Motor neuron (in vitro differentiated cells): ENCODE measurements at regions not wholly inside any gene's neighbourhood (a gene's known extent, or its start where the extent isn't known, plus 50 kb on each side); places are given as distances from the start of the nearest gene placed in this dataset.

Source experiments
- ATAC-seq, 8 experiments: fragments of 200-7000 bp; cut with Tn5 transposase; replicated peaks in 6 of 8; 2 replicates each; pipeline ENCODE4 v1.8.0; 2021; ENCODE audit warnings: mild to moderate bottlenecking in 8 of 8, moderate library complexity in 8 of 8
- H3K27ac ChIP-seq, 2 donors: fragments of 250-450 bp; sonication (Bioruptor Pico); 2 replicates each; pipeline ENCODE4 v1.9.0; 2021; ENCODE audit warnings: antibody characterized with exemption in 2 of 2, mild to moderate bottlenecking in 2 of 2, moderate library complexity in 1 of 2
- H3K4me1 ChIP-seq, 2 donors: fragments of 250-450 bp; sonication (Bioruptor Pico); replicated peaks in 1 of 2; 2 replicates each; pipeline ENCODE4 v1.6.1; 2021; ENCODE audit warnings: antibody characterized with exemption in 2 of 2, mild to moderate bottlenecking in 2 of 2, moderate library complexity in 1 of 2
- H3K4me3 ChIP-seq, 5 donors: fragments of 250-450 bp; sonication (Bioruptor Pico); 2 replicates each; pipeline ENCODE4 v1.9.0; 2021; ENCODE audit warnings: antibody characterized with exemption in 5 of 5, mild to moderate bottlenecking in 5 of 5, moderate library complexity in 4 of 5
- WGBS, 10 experiments: fragments of 450-650 bp; shearing (Covaris generic); methylation state at CpG; one replicate each; pipeline ENCODE4 v1.0.0; 2022; 5-methylcytosine and 5-hydroxymethylcytosine counted together
- in situ Hi-C, 9 experiments: fragments of 400-800 bp; cut with MboI; loops; one replicate each; pipeline ENCODE4 v1.15.0; 2021; ENCODE audit warnings: low sequenced_read_pairs in 9 of 9, low pct_unique_long_range_greater_than_20kb in 2 of 9; ENCODE audit not compliant: unreplicated experiment in 9 of 9

DNA sequence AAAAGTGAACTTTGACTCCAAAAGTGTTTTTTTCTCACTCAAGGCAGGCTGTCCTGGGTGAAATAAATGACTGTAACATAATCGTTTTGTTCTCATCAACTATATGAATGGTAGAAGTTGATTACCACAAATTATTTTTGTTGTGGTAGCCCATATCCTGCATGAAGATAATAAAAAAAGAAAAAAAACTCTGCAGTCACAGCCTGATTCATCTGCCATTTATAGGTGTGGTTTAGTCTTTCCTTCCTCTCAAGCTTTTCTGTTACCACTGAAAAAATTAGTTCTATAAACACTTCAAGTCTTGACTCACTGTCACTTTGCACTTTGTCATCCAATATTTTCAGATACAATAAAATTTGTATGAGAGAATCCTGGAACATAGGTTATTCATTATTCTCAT, 522.0 kb downstream of the PLCL1 start:
- in situ Hi-C loops: no loop called here
- Histone ChIP-seq H3K27ac (no peak overlapping the region), H3K4me3 (no peak overlapping the region), H3K4me1 (no peaks in the 10 kb centered on the region)
- WGBS, 10 experiments: 31 to 100% (median 60%) methylated on average over 1 of the region's 1 CpG; no CpG with 5 or more reads in 3 of the 10 experiments
- ATAC-seq: no peak

DNA sequence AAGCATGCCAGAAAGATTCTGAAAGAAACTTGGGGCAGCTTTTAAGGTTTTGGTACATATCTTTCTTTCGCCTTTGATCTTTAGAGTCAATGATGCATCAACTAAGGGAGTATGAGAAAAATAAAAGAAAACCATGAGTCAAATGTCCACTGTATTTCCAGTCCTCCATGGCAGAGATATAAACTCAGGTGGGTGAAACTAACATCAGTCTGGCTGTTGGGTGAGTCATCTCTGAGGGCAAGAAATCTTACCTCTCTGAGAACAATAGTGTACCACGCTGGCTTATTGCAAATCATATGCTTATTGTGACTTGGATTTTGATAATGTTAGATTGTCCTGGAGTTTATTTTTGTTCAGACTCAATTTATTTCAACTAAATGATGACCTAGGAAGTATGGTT, 521.0 kb downstream of the PLCL1 start:
- H3K27ac ChIP-seq: no peak overlapping the region
- in situ Hi-C loops: no loop called here
- ATAC-seq: no peak
- WGBS, 10 experiments: 86 to 100% (median 100%) methylated on average over 1 to 2 of the region's 2 CpGs; no CpG with 5 or more reads in 1 of the 10 experiments
- H3K4me1 ChIP-seq: no peaks in the 10 kb centered on the region
- no peak overlapping the region for H3K4me3 ChIP-seq

DNA sequence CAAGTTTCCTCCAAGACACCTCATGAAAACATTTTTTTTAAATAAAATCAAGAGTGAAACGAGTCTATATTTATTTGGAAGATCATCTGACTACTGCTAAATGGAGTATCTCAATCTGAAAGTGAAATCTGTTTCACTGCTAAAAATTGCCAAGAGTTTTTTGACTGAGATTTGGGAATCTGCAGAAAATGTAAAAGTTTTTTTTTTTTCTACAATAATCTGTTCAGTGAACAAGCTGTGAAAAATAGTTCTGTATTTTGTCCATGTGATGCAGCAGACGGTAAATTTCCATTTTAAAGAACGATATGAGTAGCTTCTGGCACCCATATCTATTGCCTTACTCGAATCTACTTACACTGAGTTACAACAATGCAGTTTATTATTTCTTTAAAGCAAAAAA, 519.7 kb downstream of the PLCL1 start:
- Histone ChIP-seq H3K27ac (no peak overlapping the region), H3K4me3 (no peak overlapping the region), H3K4me1 (no peaks in the 10 kb centered on the region)
- WGBS, 10 experiments: 50 to 100% (median 79%) methylated on average over 1 to 4 of the region's 4 CpGs
- ATAC-seq: no peak
- in situ Hi-C loops: loop anchor here (25.0 kb wide), 5 partner anchors 963 to 1538 kb away; partner anchors contain the start of genes FTCDNL1 (in 3 of the 9) and SATB2 (in 1 of the 9)

DNA sequence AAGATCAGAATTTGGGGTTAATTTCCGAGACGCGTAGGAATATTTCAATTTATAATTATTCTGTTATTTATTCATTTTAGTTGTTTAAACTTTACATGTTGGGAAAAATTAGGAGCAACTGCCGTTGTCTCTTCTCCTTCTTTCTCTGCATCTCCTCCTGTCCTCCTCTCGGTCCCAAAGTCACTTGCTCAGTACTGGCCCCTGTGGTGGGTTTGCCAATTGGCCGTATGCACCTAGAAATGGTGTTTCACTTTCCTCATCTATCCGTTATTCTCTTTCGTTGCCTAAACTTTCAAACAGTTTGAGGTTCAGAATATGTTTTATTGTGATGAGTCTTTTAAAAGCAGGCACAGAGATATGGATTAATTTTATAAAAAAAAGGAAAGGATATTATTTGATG, 517.9 kb downstream of the PLCL1 start:
- 73 to 100% (median 90%) methylated on average over 1 to 8 of the region's 8 CpGs for WGBS, 10 experiments
- ATAC-seq: no peak
- in situ Hi-C loops: loop anchor here (25.0 kb wide), 5 partner anchors 965 to 1540 kb away; partner anchors contain the start of genes FTCDNL1 (in 3 of the 9) and SATB2 (in 1 of the 9)
- no peak overlapping the region for H3K4me3 ChIP-seq
- peaks cover 0 to under 1% of the 10 kb centered on the region in 2 donors for H3K4me1 ChIP-seq
- H3K27ac ChIP-seq: no peak overlapping the region

DNA sequence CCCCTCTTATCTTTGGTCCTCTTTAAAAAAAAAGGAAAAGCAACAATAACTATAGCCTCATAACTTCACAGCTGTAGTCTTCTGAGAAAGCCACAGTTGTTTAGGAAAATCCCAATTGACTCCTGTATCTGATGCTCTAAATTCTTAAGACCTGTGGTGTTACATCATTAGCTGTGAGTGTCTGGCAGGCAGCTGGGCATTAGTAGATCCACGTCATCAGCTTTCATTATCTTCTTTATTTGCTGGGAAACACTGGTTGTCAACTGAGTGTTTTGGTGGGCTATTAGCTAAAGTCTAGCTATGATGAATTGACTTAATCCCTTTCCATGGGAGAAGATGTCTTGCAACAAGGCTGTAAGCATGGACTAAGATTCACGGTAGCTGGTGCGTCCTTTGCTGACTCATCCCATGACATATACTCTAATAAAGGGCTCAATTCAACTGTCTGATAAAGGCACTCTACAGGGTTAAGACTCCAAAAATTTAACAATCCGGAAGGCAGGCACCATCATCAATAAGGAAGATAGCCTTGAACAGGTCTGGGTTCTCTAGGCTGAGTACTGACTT, 517.2 kb downstream of the PLCL1 start:
- WGBS, 10 experiments: 81 to 100% (median 89%) methylated on average over 2 to 4 of the region's 4 CpGs; no CpG with 5 or more reads in 3 of the 10 experiments
- ATAC-seq: peak in 4 of 8 experiments; percentile 33 to 97 (median 68)
- H3K27ac ChIP-seq: no peak overlapping the region
- H3K4me1 ChIP-seq: peaks cover 0 to 3% of the 10 kb centered on the region in 2 donors
- in situ Hi-C loops: loop anchor here (25.0 kb wide), 5 partner anchors 966 to 1541 kb away; partner anchors contain the start of genes FTCDNL1 (in 3 of the 9) and SATB2 (in 1 of the 9)
- no peak overlapping the region for H3K4me3 ChIP-seq

DNA sequence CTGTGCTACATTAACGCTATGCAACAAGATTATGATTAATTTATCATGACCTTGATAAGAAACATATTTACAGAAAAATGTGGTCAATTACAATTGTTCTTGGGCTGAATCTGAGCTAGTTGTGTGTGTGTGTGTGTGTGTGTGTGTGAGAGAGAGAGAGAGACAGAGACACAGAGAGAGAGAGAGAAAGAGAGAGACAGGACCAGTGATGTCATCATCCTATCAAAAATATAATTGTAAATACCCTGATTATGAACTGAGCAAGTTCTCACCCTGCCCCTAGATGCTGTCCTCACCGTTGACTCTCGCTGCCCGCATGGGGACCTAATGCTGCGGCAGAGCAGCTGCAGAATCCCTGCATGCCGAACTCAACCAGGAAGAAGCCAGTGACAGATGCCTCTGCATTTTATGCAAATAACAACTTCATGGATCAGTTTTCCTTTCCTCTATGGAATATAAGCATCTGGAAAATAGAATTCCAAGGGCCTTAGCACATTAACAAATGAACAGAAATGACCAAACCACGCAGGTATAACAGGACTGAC, 512.5 kb downstream of the PLCL1 start:
- 17 to 100% (median 42%) methylated on average over 1 to 7 of the region's 7 CpGs; no CpG with 5 or more reads in 2 of the 10 experiments for WGBS, 10 experiments
- peak in 5 of 8 experiments; percentile 33 to 69 (median 59) for ATAC-seq
- H3K4me3 ChIP-seq: no peak overlapping the region
- H3K27ac ChIP-seq: no peak overlapping the region
- in situ Hi-C loops: loop anchor here (10.0 to 25.0 kb wide), 7 partner anchors 970 to 1545 kb away; partner anchors contain the start of genes FTCDNL1 (in 3 of the 9) and SATB2 (in 1 of the 9)
- peaks cover 0 to 3% of the 10 kb centered on the region in 2 donors for H3K4me1 ChIP-seq

DNA sequence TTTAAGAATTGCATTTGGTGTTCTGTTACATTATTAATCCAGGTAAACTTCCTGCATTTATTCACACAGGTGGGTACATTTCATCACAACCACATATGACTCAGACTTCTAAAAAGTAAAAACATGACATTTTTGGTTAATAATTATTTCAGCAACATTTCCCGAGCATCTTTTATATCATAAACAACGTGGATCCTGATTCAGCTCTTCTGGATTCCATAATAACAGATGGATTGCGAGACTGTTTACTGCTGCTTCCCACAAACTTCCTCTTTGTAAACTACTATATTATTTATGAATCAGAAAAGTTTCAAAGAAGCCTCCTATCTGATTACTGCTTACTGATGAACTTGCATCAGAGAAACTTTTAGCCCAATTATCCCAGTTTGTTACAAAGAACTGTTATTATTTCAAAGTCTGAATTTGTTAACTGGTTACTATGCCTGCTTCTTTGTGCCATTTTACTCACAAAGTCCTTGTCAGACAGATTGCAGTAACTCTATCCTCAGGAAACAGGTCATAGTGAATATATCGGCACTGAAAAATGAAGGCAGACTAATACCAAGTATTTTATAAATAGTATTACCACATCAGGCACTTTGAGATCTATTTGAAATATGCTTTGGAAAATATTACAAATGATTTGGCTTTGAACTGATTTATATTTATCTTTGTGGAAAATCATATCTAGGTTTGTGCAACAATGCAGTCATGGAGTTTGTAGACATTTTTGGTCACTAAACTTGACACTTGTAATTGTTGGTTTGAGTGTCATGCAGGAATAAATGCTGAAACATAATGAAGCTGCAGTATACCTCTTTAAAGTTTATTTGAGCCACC, 511.6 kb downstream of the PLCL1 start:
- Histone ChIP-seq H3K27ac (no peak overlapping the region), H3K4me1 (peaks cover 0 to 3% of the 10 kb centered on the region in 2 donors), H3K4me3 (no peak overlapping the region)
- WGBS, 10 experiments: 50 to 100% (median 91%) methylated on average over 1 to 4 of the region's 4 CpGs; no CpG with 5 or more reads in 1 of the 10 experiments
- ATAC-seq: no peak
- in situ Hi-C loops: loop anchor here (10.0 to 25.0 kb wide), 7 partner anchors 971 to 1546 kb away; partner anchors contain the start of genes FTCDNL1 (in 3 of the 9) and SATB2 (in 1 of the 9)

DNA sequence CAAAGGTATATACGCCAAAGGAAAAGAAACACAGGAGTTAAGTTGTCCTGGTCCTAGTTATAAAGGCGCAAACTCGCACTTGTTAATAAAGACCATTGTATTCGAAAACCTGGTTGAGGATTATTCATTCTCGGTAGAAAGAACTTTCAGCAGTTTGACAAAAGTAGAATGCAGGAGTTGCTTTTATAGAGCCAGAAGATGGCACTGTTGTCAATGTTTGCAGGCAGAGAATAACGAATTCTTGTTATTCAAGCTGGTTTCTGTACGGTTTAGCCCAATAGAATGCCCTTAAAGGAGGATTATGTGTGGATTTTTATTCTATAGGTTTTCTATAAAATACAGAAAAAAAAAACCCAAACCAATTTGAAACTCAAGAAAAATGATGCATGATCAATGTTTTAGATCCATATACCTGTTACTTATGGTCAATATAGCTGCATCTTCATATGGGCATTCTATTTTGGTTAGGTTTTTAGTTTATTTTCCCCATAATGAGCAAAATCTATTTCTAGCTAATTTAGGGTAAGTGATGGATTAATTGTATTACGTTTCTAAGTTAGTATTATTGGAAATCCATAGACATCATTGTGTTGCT, 510.3 kb downstream of the PLCL1 start:
- Histone ChIP-seq H3K4me1 (peaks cover 0 to 3% of the 10 kb centered on the region in 2 donors), H3K27ac (no peak overlapping the region), H3K4me3 (no peak overlapping the region)
- ATAC-seq: peak in 7 of 8 experiments; percentile 41 to 75 (median 57)
- 0 to 6% (median 2%) methylated on average over 6 to 8 of the region's 8 CpGs for WGBS, 10 experiments
- in situ Hi-C loops: loop anchor here (10.0 to 25.0 kb wide), 7 partner anchors 973 to 1548 kb away; partner anchors contain the start of genes FTCDNL1 (in 3 of the 9) and SATB2 (in 1 of the 9)

DNA sequence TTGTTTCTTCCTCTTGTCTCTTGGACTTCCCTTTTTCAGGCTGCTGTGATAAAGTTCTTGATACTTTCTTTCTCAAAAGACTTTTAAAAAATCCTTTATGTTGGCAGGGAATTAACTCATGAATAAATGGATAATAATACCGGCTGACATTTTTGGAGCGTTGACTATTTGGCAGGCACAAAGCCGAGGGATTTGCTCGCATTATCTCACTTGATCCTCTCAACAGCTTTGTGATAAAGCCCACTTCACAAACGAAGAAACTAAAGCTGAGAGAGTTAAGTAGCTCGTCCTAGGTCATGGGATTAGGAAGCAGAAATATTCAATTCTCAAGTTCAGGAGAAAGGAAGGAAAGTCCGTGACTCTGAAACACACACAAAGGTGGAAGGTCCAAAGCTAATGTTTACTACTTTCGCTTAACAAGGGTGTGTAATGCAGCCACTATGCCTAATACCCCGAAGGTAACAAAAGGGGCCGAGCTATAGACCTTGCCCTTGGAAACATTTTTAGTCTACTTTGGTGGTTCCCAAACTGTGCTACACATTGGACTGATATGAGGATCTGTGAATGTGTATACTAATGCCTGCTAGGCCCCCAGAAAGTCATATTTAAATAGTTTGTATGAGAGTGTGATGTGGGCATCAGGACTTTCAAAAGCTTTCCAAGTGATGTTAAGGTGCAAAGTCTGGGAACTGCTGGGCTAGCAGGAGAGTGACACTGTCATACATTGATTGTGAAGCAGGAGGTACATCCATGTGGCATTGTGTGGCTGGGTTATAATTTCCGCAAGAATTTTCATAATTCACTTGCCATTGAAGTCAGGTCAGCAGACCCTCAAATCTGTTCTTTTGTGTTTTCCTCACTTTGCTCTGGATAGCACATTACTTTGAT, 508.4 kb downstream of the PLCL1 start:
- 67 to 92% (median 83%) methylated on average over 1 to 11 of the region's 11 CpGs; no CpG with 5 or more reads in 1 of the 10 experiments for WGBS, 10 experiments
- no peak for ATAC-seq
- Histone ChIP-seq H3K27ac (no peak overlapping the region), H3K4me1 (peaks cover 0 to 3% of the 10 kb centered on the region in 2 donors), H3K4me3 (no peak overlapping the region)
- in situ Hi-C loops: loop anchor here (10.0 to 25.0 kb wide), 7 partner anchors 974 to 1549 kb away; partner anchors contain the start of genes FTCDNL1 (in 3 of the 9) and SATB2 (in 1 of the 9)

DNA sequence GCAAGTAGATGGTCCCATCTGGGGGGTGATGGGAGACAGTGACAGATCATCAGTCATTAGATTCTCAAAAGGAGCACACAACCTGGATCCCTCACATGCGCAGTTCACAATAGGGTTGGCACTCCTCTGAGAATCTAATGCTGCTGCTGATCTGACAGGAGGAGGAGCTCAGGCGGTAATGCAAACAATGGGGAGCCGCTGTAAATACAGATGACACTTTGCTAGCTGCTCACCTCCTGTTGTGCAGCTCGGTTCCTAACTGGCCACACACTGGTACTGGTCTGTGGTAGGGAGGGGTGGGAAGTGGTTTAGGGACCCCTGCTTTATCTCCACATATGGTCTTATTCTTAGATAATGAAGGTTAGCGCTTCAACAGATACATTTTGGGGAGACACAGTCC, 506.6 kb downstream of the PLCL1 start:
- no peak for ATAC-seq
- in situ Hi-C loops: loop anchor here (10.0 to 25.0 kb wide), 7 partner anchors 976 to 1551 kb away; partner anchors contain the start of genes FTCDNL1 (in 3 of the 9) and SATB2 (in 1 of the 9)
- Histone ChIP-seq H3K4me3 (no peak overlapping the region), H3K4me1 (no peaks in the 10 kb centered on the region), H3K27ac (no peak overlapping the region)
- 66 to 100% (median 86%) methylated on average over 1 to 3 of the region's 5 CpGs; no CpG with 5 or more reads in 5 of the 10 experiments for WGBS, 10 experiments

DNA sequence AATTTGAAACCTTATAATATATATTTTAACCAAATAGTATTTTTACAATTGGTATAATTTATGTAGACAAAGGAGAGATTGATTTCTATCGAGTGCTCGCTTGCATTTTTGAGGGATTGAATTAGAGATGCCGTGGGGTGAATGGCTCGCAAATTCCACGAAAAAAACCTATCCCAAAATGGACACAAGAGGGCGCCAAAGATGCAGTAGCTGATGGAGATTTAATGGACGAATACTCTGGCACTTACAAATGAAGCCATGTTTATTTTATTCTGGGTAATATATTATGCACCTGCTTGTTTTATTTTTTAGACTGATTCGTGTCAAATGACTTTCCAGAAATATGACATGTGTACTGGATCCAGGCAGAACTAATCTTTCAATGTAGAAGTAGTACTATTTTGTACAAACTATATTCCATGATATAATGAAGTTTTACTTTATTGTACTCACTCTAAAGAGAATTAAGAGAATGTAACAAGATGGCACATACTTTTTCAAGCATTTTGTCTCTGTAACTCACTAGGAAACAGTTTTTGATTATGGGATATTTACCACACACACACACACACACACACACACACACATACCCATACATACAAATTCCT, 505.4 kb downstream of the PLCL1 start:
- 0 to 28% (median 8%) methylated on average over 2 to 8 of the region's 8 CpGs; no CpG with 5 or more reads in 1 of the 10 experiments for WGBS, 10 experiments

More for the DNA sequence above, 505.4 kb downstream of the PLCL1 start:
- ATAC-seq: peak in 3 of 8 experiments; percentile 35 to 53 (median 50)
- Histone ChIP-seq H3K4me3 (no peak overlapping the region), H3K4me1 (no peaks in the 10 kb centered on the region), H3K27ac (no peak overlapping the region)
- in situ Hi-C loops: loop anchor here (10.0 to 25.0 kb wide), 8 partner anchors 505 to 1553 kb away; partner anchors contain the start of genes FTCDNL1 (in 3 of the 9), PLCL1 (in 1 of the 9) and SATB2 (in 1 of the 9)
